HepG2 (cell line): ENCODE measurements at regions not wholly inside any gene's neighbourhood (a gene's known extent, or its start where the extent isn't known, plus 50 kb on each side); places are given as distances from the start of the nearest gene placed in this dataset.

Experiments
- ATAC-seq: fragments of 200-7000 bp; cut with Tn5 transposase; 3 replicates; pipeline ENCODE4 v1.9.1; 2020; ENCODE audit warnings: mild to moderate bottlenecking, moderate library complexity
- BruUV-seq: library from RNA; stranded (reverse); fragments of 400-500 nt; replicated peaks from 2 replicates; lab custom pipeline; 2021; lab: Mats Ljungman, UMichigan
- CTCF ChIA-PET: fragments of 300-600 bp; formaldehyde crosslinking; extraction: SDS; loops from one replicate; lab custom pipeline; 2021; ENCODE audit warnings: low total read pairs, inconsistent platforms, low intra/inter-chr PET ratio; lab: Yijun Ruan, JAX
- POLR2A ChIA-PET: fragments of 350-600 bp; sonication (Branson Sonifier 250); formaldehyde crosslinking; loops from one replicate; lab custom pipeline; 2020; ENCODE audit warnings: antibody characterized with exemption, inconsistent platforms; lab: Yijun Ruan, JAX
- DNase-seq: peaks from one replicate; pipeline ENCODE4 v3.0.0-alpha.2; 2015; ENCODE audit warnings: low spot score
- FAIRE-seq: peaks from 3 replicates; lab custom pipeline; 2011; peaks lifted over from hg19 to GRCh38; lab: Jason Lieb, UNC
- H2AFZ ChIP-seq: one replicate; pipeline ENCODE4 v1.6.1; 2011; ENCODE audit warnings: low read length, inconsistent platforms
- H3K27ac ChIP-seq: fragments of 300-600 bp; 3 replicates; pipeline ENCODE4 v1.8.0; 2011; ENCODE audit warnings: mixed run types, mild to moderate bottlenecking, mixed read lengths, low read length, inconsistent platforms; ENCODE audit not compliant: insufficient read depth; ENCODE audit errors: extremely low read length
- H3K27me3 ChIP-seq, 2 experiments: fragments of 200-600 bp in 1 of 2; 2 replicates in 1 of 2; 3 replicates in 1 of 2; pipeline versions ENCODE4 v1.6.0 to v1.8.0; 2011; ENCODE audit warnings: low read length in 2 of 2, mild to moderate bottlenecking in 2 of 2, moderate library complexity in 2 of 2, inconsistent platforms in 1 of 2; ENCODE audit not compliant: insufficient read depth in 2 of 2, control insufficient read depth in 1 of 2
- H3K36me3 ChIP-seq, 2 experiments: fragments of 200-600 bp in 1 of 2; replicated peaks in 1 of 2; 2 replicates in 1 of 2; 3 replicates in 1 of 2; pipeline versions ENCODE4 v1.5.1 to v1.8.0; 2011; ENCODE audit warnings: low read length in 2 of 2, inconsistent platforms in 1 of 2; ENCODE audit not compliant: insufficient read depth in 2 of 2, control insufficient read depth in 1 of 2
- H3K4me1 ChIP-seq: 2 replicates; pipeline ENCODE4 v1.5.1; 2012; ENCODE audit warnings: low read length, inconsistent platforms; ENCODE audit not compliant: insufficient read depth
- H3K4me2 ChIP-seq: 2 replicates; pipeline ENCODE4 v1.6.0; 2011; ENCODE audit warnings: low read depth, low read length, inconsistent platforms
- H3K4me3 ChIP-seq, 3 experiments: fragments of 200-600 bp in 1 of 3; sonication (generic), shearing (Covaris generic) in 1 of 3; replicated peaks in 1 of 3; 2 replicates each; pipeline ENCODE4 v1.5.1; 2011 to 2016; ENCODE audit warnings: low read length in 3 of 3, inconsistent platforms in 2 of 3, low read depth in 2 of 3, mild to moderate bottlenecking in 2 of 3, control low read depth in 1 of 3, mixed read lengths in 1 of 3; ENCODE audit not compliant: insufficient read depth in 1 of 3
- H3K79me2 ChIP-seq: one replicate; pipeline ENCODE4 v1.6.1; 2011; ENCODE audit warnings: low read length, inconsistent platforms; ENCODE audit not compliant: insufficient read depth
- H3K9ac ChIP-seq: 2 replicates; pipeline ENCODE4 v1.6.0; 2011; ENCODE audit warnings: mild to moderate bottlenecking, low read depth, low read length, inconsistent platforms; ENCODE audit not compliant: insufficient read depth
- H3K9me3 ChIP-seq: 2 replicates; pipeline ENCODE4 v1.5.1; 2012; ENCODE audit warnings: mild to moderate bottlenecking, low read length
- H4K20me1 ChIP-seq: 2 replicates; pipeline ENCODE4 v1.6.0; 2011; ENCODE audit warnings: inconsistent platforms, mild to moderate bottlenecking, low read length, moderate library complexity; ENCODE audit not compliant: insufficient read depth
- CCAR2 ChIP-seq: fragments of 200-400 bp; formaldehyde crosslinking; optimal IDR thresholded peaks from 2 replicates; pipeline ENCODE3; 2018; ENCODE audit warnings: low read depth, mild to moderate bottlenecking, low read length, moderate library complexity
- ETV6 ChIP-seq: sonication (generic); formaldehyde crosslinking; conservative IDR thresholded peaks from 2 replicates; pipeline ENCODE4 v1.4.0; 2020; ENCODE audit warnings: missing genetic modification reagents
- FOXP1 ChIP-seq, 2 experiments: fragments of 450-650 bp in 1 of 2; IDR thresholded peaks; 2 replicates each; pipeline ENCODE4 v1.6.1; 2017 to 2018; ENCODE audit warnings: antibody characterized with exemption in 1 of 2
- HNRNPL ChIP-seq: fragments of 200-400 bp; formaldehyde crosslinking; IDR thresholded peaks from 2 replicates; pipeline ENCODE4 v1.6.1; 2017; ENCODE audit warnings: mild to moderate bottlenecking, low read depth, low read length
- HOXA3 ChIP-seq: sonication (generic); formaldehyde crosslinking; IDR thresholded peaks from 2 replicates; pipeline ENCODE4 v1.5.0; 2020; ENCODE audit warnings: missing genetic modification reagents
- IRX3 ChIP-seq: sonication (generic); formaldehyde crosslinking; IDR thresholded peaks from 2 replicates; pipeline ENCODE4 v1.8.1; 2023; ENCODE audit warnings: mild to moderate bottlenecking, low read depth, missing genetic modification reagents, borderline replicate concordance
- SAP130 ChIP-seq: IDR thresholded peaks from 2 replicates; pipeline ENCODE4 v1.6.1; 2016; ENCODE audit warnings: low read depth
- ZNF3 ChIP-seq: IDR thresholded peaks from 2 replicates; pipeline ENCODE4 v1.7.0; 2017; ENCODE audit warnings: inconsistent platforms
- ZNF605 ChIP-seq: sonication (generic); formaldehyde crosslinking; IDR thresholded peaks from 2 replicates; pipeline ENCODE4 v1.8.0; 2022; ENCODE audit warnings: mild to moderate bottlenecking, missing genetic modification reagents
- ZNF616 ChIP-seq: sonication (generic); formaldehyde crosslinking; IDR thresholded peaks from 2 replicates; pipeline ENCODE4 v1.5.0; 2020; ENCODE audit warnings: low read depth, mild to moderate bottlenecking, missing genetic modification reagents
- ZNF7 ChIP-seq: IDR thresholded peaks from 2 replicates; pipeline ENCODE4 v1.6.1; 2016; ENCODE audit warnings: missing biosample characterization, missing genetic modification reagents
- WGBS: methylation state at CpG from one replicate; pipeline ENCODE4 v1.1.6; 2017; ENCODE audit warnings: low lambda C conversion rate; 5-methylcytosine and 5-hydroxymethylcytosine counted together
- in situ Hi-C: cut with HindIII; loops from 2 replicates; pipeline ENCODE4 v1.10.0; 2017; ENCODE audit warnings: low pct_unique_long_range_greater_than_20kb; ENCODE audit not compliant: extremely low pct_ligation_motif_present
- intact Hi-C: fragments of 100-400 bp; cut with micrococcal nuclease; formaldehyde crosslinking; loops from one replicate; pipeline ENCODE4 v1.10.0; 2022; ENCODE audit not compliant: unreplicated experiment
- TF ChIP-seq, protein P1 (sequence below): sonication (generic); formaldehyde crosslinking; IDR thresholded peaks from 2 replicates; pipeline ENCODE4 v1.8.0; 2022; ENCODE audit warnings: missing genetic modification reagents, mild to moderate bottlenecking, borderline replicate concordance
- TF ChIP-seq, protein P2 (sequence below): sonication (generic); formaldehyde crosslinking; IDR thresholded peaks from 2 replicates; pipeline ENCODE4 v1.4.0; 2020; ENCODE audit warnings: missing genetic modification reagents, borderline replicate concordance
- TF ChIP-seq, protein P3 (sequence below): sonication (generic); formaldehyde crosslinking; IDR thresholded peaks from 2 replicates; pipeline ENCODE4 v1.5.0; 2020; ENCODE audit warnings: missing genetic modification reagents
- TF ChIP-seq, protein P4 (sequence below): sonication (generic); formaldehyde crosslinking; IDR thresholded peaks from 2 replicates; pipeline ENCODE4 v1.4.0; 2020; ENCODE audit warnings: mild to moderate bottlenecking, low read depth, missing genetic modification reagents

- intact Hi-C loops = no loop called here
- CTCF ChIA-PET = no interaction called here
Measured at GRCh38 chr3:11711876-11712275, 68.2 kb upstream of the VGLL4 start.

DNA sequence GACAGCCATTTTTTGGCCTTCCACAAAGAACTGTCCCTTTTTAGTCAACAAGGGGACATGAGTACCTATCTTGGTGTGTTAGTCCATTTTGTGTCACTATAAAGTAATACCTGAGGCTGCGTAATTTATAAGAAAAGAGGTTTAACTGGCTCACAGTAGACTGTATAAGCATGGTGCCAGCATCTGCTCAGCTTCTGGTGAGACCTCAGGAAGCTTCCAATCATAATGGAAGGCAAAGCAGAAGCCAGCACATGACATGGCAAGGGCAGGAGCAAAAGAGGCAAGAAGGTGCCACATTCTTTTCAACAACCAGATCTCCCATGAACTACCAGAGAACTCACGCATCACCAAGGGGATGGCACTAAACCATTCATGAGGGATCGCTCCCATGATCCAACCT lies 66.1 kb upstream of the VGLL4 start:
- intact Hi-C loops (no loop called here), in situ Hi-C loops (no loop called here)
- Histone ChIP-seq H3K27me3 (no peaks in the 10 kb centered on the region), H3K4me2 (no peak overlapping the region), H3K36me3 (no peaks in the 10 kb centered on the region), H3K4me1 (peaks cover 8% of the 10 kb centered on the region), H3K27ac (no peak overlapping the region), H3K79me2 (peaks cover 17% of the 10 kb centered on the region), H3K9me3 (peaks cover 11% of the 10 kb centered on the region; the same call in 1 of the 2 replicates), H2AFZ (no peak overlapping the region), H3K9ac (no peak overlapping the region), H3K4me3 (no peak overlapping the region), H4K20me1 (no peaks in the 10 kb centered on the region)
- CTCF ChIA-PET = no interaction called here
- FAIRE-seq (no peak), DNase-seq (no peak), ATAC-seq (no peak)
- WGBS = 97% methylated on average over 3 of the region's 3 CpGs
- BruUV-seq = no TSS peak
- POLR2A ChIA-PET = no interaction called here
- TF ChIP-seq, protein P1, sequence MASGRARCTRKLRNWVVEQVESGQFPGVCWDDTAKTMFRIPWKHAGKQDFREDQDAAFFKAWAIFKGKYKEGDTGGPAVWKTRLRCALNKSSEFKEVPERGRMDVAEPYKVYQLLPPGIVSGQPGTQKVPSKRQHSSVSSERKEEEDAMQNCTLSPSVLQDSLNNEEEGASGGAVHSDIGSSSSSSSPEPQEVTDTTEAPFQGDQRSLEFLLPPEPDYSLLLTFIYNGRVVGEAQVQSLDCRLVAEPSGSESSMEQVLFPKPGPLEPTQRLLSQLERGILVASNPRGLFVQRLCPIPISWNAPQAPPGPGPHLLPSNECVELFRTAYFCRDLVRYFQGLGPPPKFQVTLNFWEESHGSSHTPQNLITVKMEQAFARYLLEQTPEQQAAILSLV (CRISPR knock-in tag) = no peak
- TF ChIP-seq SAP130 (CRISPR knock-in tag) (no peak), ETV6 (no peak), CCAR2 (no peak), FOXP1 (IDR thresholded peaks at IDR 0.05) (no peak), FOXP1 (CRISPR knock-in tag; IDR thresholded peaks at IDR 0.05) (no peak), IRX3 (no peak)
- TF ChIP-seq, protein P2, sequence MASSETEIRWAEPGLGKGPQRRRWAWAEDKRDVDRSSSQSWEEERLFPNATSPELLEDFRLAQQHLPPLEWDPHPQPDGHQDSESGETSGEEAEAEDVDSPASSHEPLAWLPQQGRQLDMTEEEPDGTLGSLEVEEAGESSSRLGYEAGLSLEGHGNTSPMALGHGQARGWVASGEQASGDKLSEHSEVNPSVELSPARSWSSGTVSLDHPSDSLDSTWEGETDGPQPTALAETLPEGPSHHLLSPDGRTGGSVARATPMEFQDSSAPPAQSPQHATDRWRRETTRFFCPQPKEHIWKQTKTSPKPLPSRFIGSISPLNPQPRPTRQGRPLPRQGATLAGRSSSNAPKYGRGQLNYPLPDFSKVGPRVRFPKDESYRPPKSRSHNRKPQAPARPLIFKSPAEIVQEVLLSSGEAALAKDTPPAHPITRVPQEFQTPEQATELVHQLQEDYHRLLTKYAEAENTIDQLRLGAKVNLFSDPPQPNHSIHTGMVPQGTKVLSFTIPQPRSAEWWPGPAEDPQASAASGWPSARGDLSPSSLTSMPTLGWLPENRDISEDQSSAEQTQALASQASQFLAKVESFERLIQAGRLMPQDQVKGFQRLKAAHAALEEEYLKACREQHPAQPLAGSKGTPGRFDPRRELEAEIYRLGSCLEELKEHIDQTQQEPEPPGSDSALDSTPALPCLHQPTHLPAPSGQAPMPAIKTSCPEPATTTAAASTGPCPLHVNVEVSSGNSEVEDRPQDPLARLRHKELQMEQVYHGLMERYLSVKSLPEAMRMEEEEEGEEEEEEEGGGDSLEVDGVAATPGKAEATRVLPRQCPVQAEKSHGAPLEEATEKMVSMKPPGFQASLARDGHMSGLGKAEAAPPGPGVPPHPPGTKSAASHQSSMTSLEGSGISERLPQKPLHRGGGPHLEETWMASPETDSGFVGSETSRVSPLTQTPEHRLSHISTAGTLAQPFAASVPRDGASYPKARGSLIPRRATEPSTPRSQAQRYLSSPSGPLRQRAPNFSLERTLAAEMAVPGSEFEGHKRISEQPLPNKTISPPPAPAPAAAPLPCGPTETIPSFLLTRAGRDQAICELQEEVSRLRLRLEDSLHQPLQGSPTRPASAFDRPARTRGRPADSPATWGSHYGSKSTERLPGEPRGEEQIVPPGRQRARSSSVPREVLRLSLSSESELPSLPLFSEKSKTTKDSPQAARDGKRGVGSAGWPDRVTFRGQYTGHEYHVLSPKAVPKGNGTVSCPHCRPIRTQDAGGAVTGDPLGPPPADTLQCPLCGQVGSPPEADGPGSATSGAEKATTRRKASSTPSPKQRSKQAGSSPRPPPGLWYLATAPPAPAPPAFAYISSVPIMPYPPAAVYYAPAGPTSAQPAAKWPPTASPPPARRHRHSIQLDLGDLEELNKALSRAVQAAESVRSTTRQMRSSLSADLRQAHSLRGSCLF (CRISPR knock-in tag) = no peak
- TF ChIP-seq, protein P3, sequence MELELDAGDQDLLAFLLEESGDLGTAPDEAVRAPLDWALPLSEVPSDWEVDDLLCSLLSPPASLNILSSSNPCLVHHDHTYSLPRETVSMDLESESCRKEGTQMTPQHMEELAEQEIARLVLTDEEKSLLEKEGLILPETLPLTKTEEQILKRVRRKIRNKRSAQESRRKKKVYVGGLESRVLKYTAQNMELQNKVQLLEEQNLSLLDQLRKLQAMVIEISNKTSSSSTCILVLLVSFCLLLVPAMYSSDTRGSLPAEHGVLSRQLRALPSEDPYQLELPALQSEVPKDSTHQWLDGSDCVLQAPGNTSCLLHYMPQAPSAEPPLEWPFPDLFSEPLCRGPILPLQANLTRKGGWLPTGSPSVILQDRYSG (CRISPR knock-in tag) = no peak
- TF ChIP-seq, protein P4, sequence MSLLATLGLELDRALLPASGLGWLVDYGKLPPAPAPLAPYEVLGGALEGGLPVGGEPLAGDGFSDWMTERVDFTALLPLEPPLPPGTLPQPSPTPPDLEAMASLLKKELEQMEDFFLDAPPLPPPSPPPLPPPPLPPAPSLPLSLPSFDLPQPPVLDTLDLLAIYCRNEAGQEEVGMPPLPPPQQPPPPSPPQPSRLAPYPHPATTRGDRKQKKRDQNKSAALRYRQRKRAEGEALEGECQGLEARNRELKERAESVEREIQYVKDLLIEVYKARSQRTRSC (CRISPR knock-in tag) = no peak

More at GRCh38 chr3:11711876-11712275, 68.2 kb upstream of the VGLL4 start:
- TF ChIP-seq HOXA3 (CRISPR knock-in tag) (no peak), ZNF616 (CRISPR knock-in tag) (no peak), ZNF7 (CRISPR knock-in tag) (peak; percentile 77), ZNF3 (CRISPR knock-in tag) (peak; percentile 85), HNRNPL (no peak), ZNF605 (CRISPR knock-in tag) (no peak)
- no peak overlapping the region for H3K9ac ChIP-seq
- H4K20me1 ChIP-seq = no peaks in the 10 kb centered on the region
- H3K36me3 ChIP-seq = no peaks in the 10 kb centered on the region
- H3K4me3 ChIP-seq = no peak overlapping the region
- peaks cover 11% of the 10 kb centered on the region; the same call in 1 of the 2 replicates for H3K9me3 ChIP-seq
- WGBS = 75% methylated on average over 5 of the region's 5 CpGs
- in situ Hi-C loops = no loop called here
- H3K27me3 ChIP-seq = no peaks in the 10 kb centered on the region
- H3K27ac ChIP-seq = no peak overlapping the region
- no peak for ATAC-seq
- H3K4me1 ChIP-seq = peaks cover 13% of the 10 kb centered on the region
- FAIRE-seq = no peak
- BruUV-seq = no TSS peak
- H3K79me2 ChIP-seq = peaks cover 19% of the 10 kb centered on the region
- POLR2A ChIA-PET = no interaction called here
- no peak for DNase-seq
- no peak overlapping the region for H3K4me2 ChIP-seq
- H2AFZ ChIP-seq = no peak overlapping the region
